A673 (cell line): ENCODE measurements at regions not wholly inside any gene's neighbourhood (a gene's known extent, or its start where the extent isn't known, plus 50 kb on each side); places are given as distances from the start of the nearest gene placed in this dataset.

Experiments used
- BruUV-seq: library from RNA; stranded (reverse); fragments of 400-500 nt; replicated peaks from 2 replicates; lab custom pipeline; 2021; lab: Mats Ljungman, UMichigan
- CTCF ChIA-PET: fragments of 300-600 bp; sonication (Branson Sonifier 250); formaldehyde crosslinking; loops from one replicate; lab custom pipeline; 2022; ENCODE audit warnings: antibody characterized with exemption; lab: Charles Lee
- POLR2A ChIA-PET: fragments of 300-600 bp; sonication (Branson Sonifier 250); formaldehyde crosslinking; loops from one replicate; lab custom pipeline; 2022; ENCODE audit warnings: antibody characterized with exemption; ENCODE audit not compliant: low non-redundant PET; lab: Charles Lee
- DNase-seq: peaks from one replicate; pipeline ENCODE4 v3.0.0-alpha.2; 2015; ENCODE audit warnings: low spot score
- H3K27ac ChIP-seq: fragments of 200-600 bp; sonication (generic); 2 replicates; pipeline ENCODE4 v1.5.1; 2016; ENCODE audit warnings: mixed run types, low read depth, mild to moderate bottlenecking, mixed read lengths, antibody characterized with exemption, low read length; ENCODE audit not compliant: poor library complexity, severe bottlenecking
- H3K27me3 ChIP-seq: fragments of 200-600 bp; sonication (generic); replicated peaks from 2 replicates; pipeline ENCODE4 v1.6.1; 2017; ENCODE audit warnings: mixed run types, low read depth, mild to moderate bottlenecking, mixed read lengths, antibody characterized with exemption, low read length; ENCODE audit not compliant: insufficient read depth, poor library complexity
- H3K36me3 ChIP-seq: fragments of 200-600 bp; sonication (generic); 2 replicates; pipeline ENCODE4 v1.6.1; 2016; ENCODE audit warnings: mixed run types, mild to moderate bottlenecking, mixed read lengths, antibody characterized with exemption, low read length; ENCODE audit not compliant: insufficient read depth, poor library complexity, severe bottlenecking
- H3K4me1 ChIP-seq: fragments of 200-600 bp; sonication (generic); 2 replicates; pipeline ENCODE4 v1.6.1; 2017; ENCODE audit warnings: mixed run types, mild to moderate bottlenecking, mixed read lengths, antibody characterized with exemption, low read length; ENCODE audit not compliant: insufficient read depth, poor library complexity, severe bottlenecking
- H3K4me3 ChIP-seq: fragments of 200-600 bp; sonication (generic); 2 replicates; pipeline ENCODE4 v1.5.1; 2016; ENCODE audit warnings: low read depth, mixed run types, mild to moderate bottlenecking, mixed read lengths, low read length; ENCODE audit not compliant: poor library complexity, severe bottlenecking
- H3K9me3 ChIP-seq: fragments of 200-600 bp; sonication (generic); 2 replicates; pipeline ENCODE4 v1.6.1; 2016; ENCODE audit warnings: mixed run types, low read depth, mild to moderate bottlenecking, mixed read lengths, antibody characterized with exemption, low read length; ENCODE audit not compliant: poor library complexity, severe bottlenecking
- CTCF ChIP-seq: fragments of 300-800, 200-600 bp; sonication (generic); conservative IDR thresholded peaks from 2 replicates; pipeline ENCODE4 v1.5.1; 2017; ENCODE audit warnings: low read depth, mild to moderate bottlenecking, antibody characterized with exemption, low read length, moderate library complexity, mixed read lengths
- EZH2 ChIP-seq: fragments of 200-600 bp; sonication (generic); IDR thresholded peaks from 2 replicates; pipeline ENCODE4 v1.6.1; 2017; ENCODE audit warnings: borderline replicate concordance, low read depth, mild to moderate bottlenecking, mixed read lengths, antibody characterized with exemption, low read length; ENCODE audit not compliant: poor library complexity, severe bottlenecking
- intact Hi-C: fragments of 100-400 bp; cut with micrococcal nuclease; formaldehyde crosslinking; loops from one replicate; pipeline ENCODE4 v1.10.0; 2022; ENCODE audit not compliant: unreplicated experiment

- no peak for TF ChIP-seq EZH2
- TF ChIP-seq CTCF = no peak
- BruUV-seq = no TSS peak
- Histone ChIP-seq H3K27ac (no peak overlapping the region), H3K4me3 (no peak overlapping the region), H3K27me3 (no peaks in the 10 kb centered on the region), H3K4me1 (no peaks in the 10 kb centered on the region), H3K9me3 (no peaks in the 10 kb centered on the region), H3K36me3 (no peaks in the 10 kb centered on the region)
- CTCF ChIA-PET = no interaction called here
- POLR2A ChIA-PET = no interaction called here
- no peak for DNase-seq
- intact Hi-C loops = no loop called here
These were observed 285.7 kb downstream of the PPP1R3A start for GRCh38 chr7:113633073-113633472.

GRCh38 chr7:113628948-113629847 is 289.6 kb downstream of the PPP1R3A start:
- Histone ChIP-seq H3K4me3 (no peak overlapping the region), H3K36me3 (no peaks in the 10 kb centered on the region), H3K27me3 (no peaks in the 10 kb centered on the region), H3K9me3 (no peaks in the 10 kb centered on the region), H3K27ac (no peak overlapping the region), H3K4me1 (no peaks in the 10 kb centered on the region)
- ChIA-PET POLR2A (no interaction called here), CTCF (no interaction called here)
- no peak for TF ChIP-seq CTCF
- TF ChIP-seq EZH2 = no peak
- no peak for DNase-seq
- intact Hi-C loops = no loop called here
- no TSS peak for BruUV-seq

GRCh38 chr7:113625494-113626102 is 293.2 kb downstream of the PPP1R3A start:
- BruUV-seq = no TSS peak
- Histone ChIP-seq H3K27me3 (no peaks in the 10 kb centered on the region), H3K4me1 (no peaks in the 10 kb centered on the region), H3K36me3 (no peaks in the 10 kb centered on the region), H3K4me3 (no peak overlapping the region), H3K9me3 (peaks cover 7% of the 10 kb centered on the region), H3K27ac (no peak overlapping the region)
- intact Hi-C loops = no loop called here
- TF ChIP-seq EZH2 = no peak
- TF ChIP-seq CTCF = no peak
- ChIA-PET CTCF (no interaction called here), POLR2A (interaction anchor here (0.6 kb wide), 1 partner anchor 10 kb away, joined by 3 read pairs; no protein-coding TSS in a partner anchor)
- DNase-seq = no peak
